CD14-positive monocyte (primary cell): ENCODE measurements at regions not wholly inside any gene's neighbourhood (a gene's known extent, or its start where the extent isn't known, plus 50 kb on each side); places are given as distances from the start of the nearest gene placed in this dataset.

Source experiments
- DNase-seq, 3 donors: peaks; one replicate each; pipeline ENCODE4 v3.0.0-alpha.2; 2011 to 2022
- H2AFZ ChIP-seq: 2 replicates; pipeline ENCODE4 v1.6.0; 2012; ENCODE audit warnings: mild to moderate bottlenecking, low read depth, low read length, inconsistent platforms; ENCODE audit not compliant: insufficient read depth, poor library complexity, severe bottlenecking
- H3K27ac ChIP-seq, 2 donors: 1 replicate in 1 of 2; 2 replicates in 1 of 2; pipeline ENCODE4 v1.5.1; 2012 to 2013; ENCODE audit warnings: low read length in 2 of 2, control low read depth in 1 of 2, inconsistent platforms in 1 of 2, low read depth in 1 of 2, mild to moderate bottlenecking in 1 of 2
- H3K27me3 ChIP-seq, 2 donors: one replicate each; pipeline versions ENCODE4 v1.6.0 to v1.6.1; 2011 to 2013; ENCODE audit warnings: low read length in 2 of 2; ENCODE audit not compliant: control insufficient read depth in 2 of 2, insufficient read depth in 2 of 2
- H3K36me3 ChIP-seq, 2 donors: replicated peaks in 1 of 2; 1 replicate in 1 of 2; 2 replicates in 1 of 2; pipeline versions ENCODE4 v1.5.1 to v1.6.1; 2012 to 2013; ENCODE audit warnings: low read length in 2 of 2, control low read depth in 1 of 2, inconsistent platforms in 1 of 2, mild to moderate bottlenecking in 1 of 2; ENCODE audit not compliant: insufficient read depth in 2 of 2, control insufficient read depth in 1 of 2
- H3K4me1 ChIP-seq, 2 donors: 1 replicate in 1 of 2; 2 replicates in 1 of 2; pipeline versions ENCODE4 v1.5.1 to v1.6.1; 2012 to 2013; ENCODE audit warnings: low read length in 2 of 2, control low read depth in 1 of 2, inconsistent platforms in 1 of 2, mild to moderate bottlenecking in 1 of 2, moderate library complexity in 1 of 2; ENCODE audit not compliant: insufficient read depth in 2 of 2, control insufficient read depth in 1 of 2
- H3K4me2 ChIP-seq: replicated peaks from 2 replicates; pipeline ENCODE3; 2012; ENCODE audit warnings: low read length, moderate library complexity, mild to moderate bottlenecking; ENCODE audit not compliant: poor library complexity, severe bottlenecking; ENCODE audit errors: extremely low read depth
- H3K4me3 ChIP-seq, 3 experiments: fragments of 200-600 bp in 1 of 3; sonication (generic) in 1 of 3; replicated peaks in 1 of 3; 1 replicate in 2 of 3; 2 replicates in 1 of 3; pipeline ENCODE4 v1.5.1; 2011 to 2013; ENCODE audit warnings: low read length in 3 of 3, mild to moderate bottlenecking in 3 of 3, control low read depth in 2 of 3, low read depth in 2 of 3, inconsistent platforms in 1 of 3, moderate library complexity in 1 of 3
- H3K79me2 ChIP-seq: 2 replicates; pipeline ENCODE4 v1.6.0; 2012; ENCODE audit warnings: mild to moderate bottlenecking, control low read depth, inconsistent platforms, low read length, moderate library complexity; ENCODE audit not compliant: insufficient read depth
- H3K9ac ChIP-seq: 2 replicates; pipeline ENCODE4 v1.6.0; 2017; ENCODE audit warnings: low read length, mild to moderate bottlenecking; ENCODE audit not compliant: insufficient read depth, poor library complexity, severe bottlenecking
- H3K9me3 ChIP-seq, 2 donors: replicated peaks in 1 of 2; 1 replicate in 1 of 2; 2 replicates in 1 of 2; pipeline versions ENCODE4 v1.5.1 to v1.6.1; 2012 to 2013; ENCODE audit warnings: low read length in 2 of 2, control low read depth in 1 of 2; ENCODE audit not compliant: control insufficient read depth in 1 of 2, insufficient read depth in 1 of 2
- H4K20me1 ChIP-seq: 2 replicates; pipeline ENCODE4 v1.6.0; 2012; ENCODE audit warnings: mild to moderate bottlenecking, low read length, control low read depth, moderate library complexity; ENCODE audit not compliant: insufficient read depth
- H3K27ac Mint-ChIP-seq, 7 donors: one replicate each; pipeline ENCODE4 v1.8.0; 2020; ENCODE audit warnings: mild to moderate bottlenecking in 7 of 7, mixed read lengths in 7 of 7, moderate library complexity in 6 of 7, inconsistent platforms in 2 of 7
- H3K27me3 Mint-ChIP-seq, 3 donors: one replicate each; pipeline ENCODE4 v1.8.0; 2021 to 2022; ENCODE audit warnings: low read depth in 3 of 3, mild to moderate bottlenecking in 3 of 3, mixed read lengths in 3 of 3, moderate library complexity in 3 of 3, inconsistent platforms in 1 of 3
- H3K36me3 Mint-ChIP-seq, 2 donors: one replicate each; pipeline ENCODE4 v1.8.0; 2020; ENCODE audit warnings: mixed read lengths in 2 of 2, inconsistent platforms in 1 of 2, mild to moderate bottlenecking in 1 of 2
- H3K4me1 Mint-ChIP-seq: one replicate; pipeline ENCODE4 v1.8.0; 2020; ENCODE audit warnings: mild to moderate bottlenecking, mixed read lengths
- H3K4me3 Mint-ChIP-seq, 2 donors: one replicate each; pipeline ENCODE4 v1.8.0; 2020; ENCODE audit warnings: mild to moderate bottlenecking in 2 of 2, mixed read lengths in 2 of 2, moderate library complexity in 1 of 2
- H3K9me3 Mint-ChIP-seq, 7 donors: one replicate each; pipeline ENCODE4 v1.8.0; 2020 to 2022; ENCODE audit warnings: mixed read lengths in 7 of 7, mild to moderate bottlenecking in 6 of 7, moderate library complexity in 6 of 7, inconsistent platforms in 2 of 7
- WGBS: methylation state at CpG from one replicate; pipeline ENCODE4 v1.1.5; 2013; ENCODE audit warnings: missing lambda C conversion rate; ENCODE audit not compliant: insufficient coverage; 5-methylcytosine and 5-hydroxymethylcytosine counted together
- intact Hi-C, 2 donors: fragments of 100-400 bp; cut with micrococcal nuclease; formaldehyde crosslinking; loops; one replicate each; pipeline versions ENCODE4 v1.15.0 to v1.15.1; 2023
- TF ChIP-seq, protein P1 (sequence below): fragments of 200-600 bp; IDR thresholded peaks from one replicate; pipeline ENCODE4 v1.8.0; 2022; ENCODE audit warnings: antibody characterized with exemption, mild to moderate bottlenecking

DNA sequence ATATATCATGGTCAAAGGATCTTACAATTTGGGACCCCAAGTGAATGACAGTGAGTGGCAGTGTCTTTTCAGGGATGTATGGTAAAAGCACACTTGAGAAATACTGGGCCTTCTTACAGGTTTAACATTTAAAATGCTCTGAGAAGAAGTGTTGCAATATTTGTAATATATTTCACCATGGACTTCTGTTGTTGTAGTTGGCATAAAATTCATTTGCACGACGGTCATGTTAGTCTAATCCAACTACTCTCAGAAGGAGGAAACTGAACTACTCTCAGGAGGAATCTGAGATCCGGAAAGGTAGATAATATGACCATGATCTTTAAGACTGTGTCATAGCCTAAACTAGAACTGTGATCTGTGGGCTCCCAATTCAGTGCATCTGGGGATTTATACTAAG is 700.1 kb downstream of the HDGFL1 start:
- H3K4me3 Mint-ChIP-seq = no peak overlapping the region
- no peaks in the 10 kb centered on the region for H3K27me3 ChIP-seq
- peaks cover 4% of the 10 kb centered on the region for H3K4me1 Mint-ChIP-seq
- no peaks in the 10 kb centered on the region for H3K79me2 ChIP-seq
- H3K4me3 ChIP-seq = no peak overlapping the region
- WGBS = no CpG with 5 or more reads among the region's 3 CpGs
- intact Hi-C loops = no loop called here
- TF ChIP-seq, protein P1, sequence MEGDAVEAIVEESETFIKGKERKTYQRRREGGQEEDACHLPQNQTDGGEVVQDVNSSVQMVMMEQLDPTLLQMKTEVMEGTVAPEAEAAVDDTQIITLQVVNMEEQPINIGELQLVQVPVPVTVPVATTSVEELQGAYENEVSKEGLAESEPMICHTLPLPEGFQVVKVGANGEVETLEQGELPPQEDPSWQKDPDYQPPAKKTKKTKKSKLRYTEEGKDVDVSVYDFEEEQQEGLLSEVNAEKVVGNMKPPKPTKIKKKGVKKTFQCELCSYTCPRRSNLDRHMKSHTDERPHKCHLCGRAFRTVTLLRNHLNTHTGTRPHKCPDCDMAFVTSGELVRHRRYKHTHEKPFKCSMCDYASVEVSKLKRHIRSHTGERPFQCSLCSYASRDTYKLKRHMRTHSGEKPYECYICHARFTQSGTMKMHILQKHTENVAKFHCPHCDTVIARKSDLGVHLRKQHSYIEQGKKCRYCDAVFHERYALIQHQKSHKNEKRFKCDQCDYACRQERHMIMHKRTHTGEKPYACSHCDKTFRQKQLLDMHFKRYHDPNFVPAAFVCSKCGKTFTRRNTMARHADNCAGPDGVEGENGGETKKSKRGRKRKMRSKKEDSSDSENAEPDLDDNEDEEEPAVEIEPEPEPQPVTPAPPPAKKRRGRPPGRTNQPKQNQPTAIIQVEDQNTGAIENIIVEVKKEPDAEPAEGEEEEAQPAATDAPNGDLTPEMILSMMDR = no peak
- no peak overlapping the region for H2AFZ ChIP-seq
- no peaks in the 10 kb centered on the region for H3K4me1 ChIP-seq
- H3K9ac ChIP-seq = no peak overlapping the region
- no peaks in the 10 kb centered on the region for H3K9me3 ChIP-seq
- H3K9me3 Mint-ChIP-seq = peaks cover 2 to 14% (median 7%) of the 10 kb centered on the region in 7 donors
- peaks cover 0 to 2% (median 1%) of the 10 kb centered on the region in 3 donors for H3K27me3 Mint-ChIP-seq
- H3K36me3 ChIP-seq = no peaks in the 10 kb centered on the region
- no peaks in the 10 kb centered on the region for H3K36me3 Mint-ChIP-seq
- no peak overlapping the region for H3K27ac Mint-ChIP-seq
- H4K20me1 ChIP-seq = no peaks in the 10 kb centered on the region
- H3K27ac ChIP-seq = no peak overlapping the region
- peak in 1 of 3 donors; percentile 3 for DNase-seq
- no peak overlapping the region for H3K4me2 ChIP-seq

DNA sequence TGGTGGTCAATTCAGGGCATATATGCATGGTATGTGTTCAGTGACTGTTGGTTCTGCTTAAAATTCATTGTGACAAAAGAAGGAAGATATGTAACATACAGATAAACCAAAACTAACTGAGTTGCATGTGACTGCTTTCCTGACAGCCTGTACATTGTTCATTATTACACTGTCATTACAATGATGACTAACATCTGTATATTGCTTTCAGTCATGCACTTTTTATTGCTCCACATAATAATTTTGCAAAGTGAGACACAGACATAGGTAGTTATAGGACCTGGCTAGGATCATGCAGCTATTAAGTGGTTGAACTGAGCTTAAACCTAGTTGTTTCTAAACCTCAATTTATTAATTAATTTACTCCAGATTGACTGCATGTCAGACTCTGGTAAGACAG is 703.2 kb downstream of the HDGFL1 start:
- no peaks in the 10 kb centered on the region for H3K27me3 Mint-ChIP-seq
- TF ChIP-seq, protein P1 = no peak
- no peaks in the 10 kb centered on the region for H3K36me3 Mint-ChIP-seq
- intact Hi-C loops = no loop called here
- H3K27ac Mint-ChIP-seq = no peak overlapping the region
- no peaks in the 10 kb centered on the region for H3K36me3 ChIP-seq
- H3K4me3 Mint-ChIP-seq = no peak overlapping the region
- no peak overlapping the region for H3K27ac ChIP-seq
- H3K4me2 ChIP-seq = no peak overlapping the region
- H3K4me1 ChIP-seq = no peaks in the 10 kb centered on the region
- peaks cover 4% of the 10 kb centered on the region for H3K4me1 Mint-ChIP-seq
- DNase-seq = no peak
- no peak overlapping the region for H2AFZ ChIP-seq
- H3K9ac ChIP-seq = no peak overlapping the region
- H3K27me3 ChIP-seq = no peaks in the 10 kb centered on the region
- H4K20me1 ChIP-seq = no peaks in the 10 kb centered on the region
- no peak overlapping the region for H3K4me3 ChIP-seq
- H3K79me2 ChIP-seq = no peaks in the 10 kb centered on the region
- peaks cover 0 to 7% (median 2%) of the 10 kb centered on the region in 7 donors for H3K9me3 Mint-ChIP-seq
- no peaks in the 10 kb centered on the region for H3K9me3 ChIP-seq
